Mucosa of stomach (tissue), 1 donor: ENCODE measurements at regions not wholly inside any gene's neighbourhood (a gene's known extent, or its start where the extent isn't known, plus 50 kb on each side); places are given as distances from the start of the nearest gene placed in this dataset.

Experiments used
- H3K27me3 ChIP-seq: one replicate; pipeline ENCODE4 v1.7.0; 2013; ENCODE audit warnings: mild to moderate bottlenecking, low read length; ENCODE audit not compliant: control insufficient read depth, insufficient read depth
- H3K36me3 ChIP-seq: one replicate; pipeline ENCODE4 v1.7.0; 2013; ENCODE audit warnings: low read length; ENCODE audit not compliant: control insufficient read depth, insufficient read depth
- H3K4me1 ChIP-seq: one replicate; pipeline ENCODE4 v1.7.0; 2013; ENCODE audit warnings: mild to moderate bottlenecking, low read length; ENCODE audit not compliant: control insufficient read depth, insufficient read depth
- H3K4me3 ChIP-seq: one replicate; pipeline ENCODE4 v1.7.0; 2013; ENCODE audit warnings: low read length
- H3K9ac ChIP-seq: one replicate; pipeline ENCODE4 v1.7.0; 2013; ENCODE audit warnings: mild to moderate bottlenecking, low read length, moderate library complexity
- H3K9me3 ChIP-seq: one replicate; pipeline ENCODE4 v1.7.0; 2013; ENCODE audit warnings: mild to moderate bottlenecking, low read length, moderate library complexity; ENCODE audit not compliant: control insufficient read depth
- donor health status: Pancreatic carcinoma.

GRCh38 chr10:21083861-21084260 lies 186.8 kb upstream of the NEBL start:
- no peaks in the 10 kb centered on the region for H3K27me3 ChIP-seq
- H3K9ac ChIP-seq: no peak overlapping the region
- H3K9me3 ChIP-seq: no peaks in the 10 kb centered on the region
- H3K4me1 ChIP-seq: no peaks in the 10 kb centered on the region
- no peaks in the 10 kb centered on the region for H3K36me3 ChIP-seq
- no peak overlapping the region for H3K4me3 ChIP-seq

- H3K4me3 ChIP-seq: no peak overlapping the region
- H3K4me1 ChIP-seq: no peaks in the 10 kb centered on the region
- no peak overlapping the region for H3K9ac ChIP-seq
- H3K36me3 ChIP-seq: no peaks in the 10 kb centered on the region
- no peaks in the 10 kb centered on the region for H3K27me3 ChIP-seq
- H3K9me3 ChIP-seq: no peaks in the 10 kb centered on the region
Observed at GRCh38 chr10:21082206-21082605, 185.1 kb upstream of the NEBL start.

GRCh38 chr10:21080261-21080660 lies 183.2 kb upstream of the NEBL start:
- H3K4me3 ChIP-seq: no peak overlapping the region
- H3K9ac ChIP-seq: no peak overlapping the region
- no peaks in the 10 kb centered on the region for H3K36me3 ChIP-seq
- no peaks in the 10 kb centered on the region for H3K27me3 ChIP-seq
- no peaks in the 10 kb centered on the region for H3K4me1 ChIP-seq
- H3K9me3 ChIP-seq: no peaks in the 10 kb centered on the region

GRCh38 chr10:21079330-21079658 lies 182.2 kb upstream of the NEBL start:
- Histone ChIP-seq H3K4me3 (no peak overlapping the region), H3K9me3 (no peaks in the 10 kb centered on the region), H3K9ac (no peak overlapping the region), H3K36me3 (no peaks in the 10 kb centered on the region), H3K4me1 (no peaks in the 10 kb centered on the region), H3K27me3 (no peaks in the 10 kb centered on the region)

- H3K9ac ChIP-seq: no peak overlapping the region
- no peaks in the 10 kb centered on the region for H3K9me3 ChIP-seq
- no peak overlapping the region for H3K4me3 ChIP-seq
- H3K4me1 ChIP-seq: no peaks in the 10 kb centered on the region
- no peaks in the 10 kb centered on the region for H3K36me3 ChIP-seq
- no peaks in the 10 kb centered on the region for H3K27me3 ChIP-seq
Observed at GRCh38 chr10:21078410-21079329, 181.6 kb upstream of the NEBL start.

GRCh38 chr10:21077681-21078080 lies 180.6 kb upstream of the NEBL start:
- Histone ChIP-seq H3K4me3 (no peak overlapping the region), H3K9ac (no peak overlapping the region), H3K36me3 (no peaks in the 10 kb centered on the region), H3K27me3 (no peaks in the 10 kb centered on the region), H3K4me1 (no peaks in the 10 kb centered on the region), H3K9me3 (no peaks in the 10 kb centered on the region)

- H3K9ac ChIP-seq: no peak overlapping the region
- H3K4me3 ChIP-seq: no peak overlapping the region
- no peaks in the 10 kb centered on the region for H3K36me3 ChIP-seq
- H3K4me1 ChIP-seq: no peaks in the 10 kb centered on the region
- no peaks in the 10 kb centered on the region for H3K9me3 ChIP-seq
- H3K27me3 ChIP-seq: no peaks in the 10 kb centered on the region
Observed at GRCh38 chr10:21076381-21076780, 179.3 kb upstream of the NEBL start.

GRCh38 chr10:21075880-21076279 lies 178.8 kb upstream of the NEBL start:
- no peaks in the 10 kb centered on the region for H3K27me3 ChIP-seq
- H3K9ac ChIP-seq: no peak overlapping the region
- no peaks in the 10 kb centered on the region for H3K4me1 ChIP-seq
- H3K36me3 ChIP-seq: no peaks in the 10 kb centered on the region
- no peak overlapping the region for H3K4me3 ChIP-seq
- H3K9me3 ChIP-seq: no peaks in the 10 kb centered on the region

GRCh38 chr10:21071001-21071673 lies 174.0 kb upstream of the NEBL start:
- Histone ChIP-seq H3K27me3 (no peaks in the 10 kb centered on the region), H3K4me1 (no peaks in the 10 kb centered on the region), H3K9ac (no peak overlapping the region), H3K36me3 (no peaks in the 10 kb centered on the region), H3K4me3 (no peak overlapping the region), H3K9me3 (no peaks in the 10 kb centered on the region)

- H3K4me3 ChIP-seq: no peak overlapping the region
- H3K9me3 ChIP-seq: no peaks in the 10 kb centered on the region
- no peaks in the 10 kb centered on the region for H3K4me1 ChIP-seq
- no peaks in the 10 kb centered on the region for H3K36me3 ChIP-seq
- H3K9ac ChIP-seq: no peak overlapping the region
- no peaks in the 10 kb centered on the region for H3K27me3 ChIP-seq
Observed at GRCh38 chr10:21069929-21070700, 173.0 kb upstream of the NEBL start.

- Histone ChIP-seq H3K4me3 (no peak overlapping the region), H3K9me3 (no peaks in the 10 kb centered on the region), H3K4me1 (no peaks in the 10 kb centered on the region), H3K27me3 (no peaks in the 10 kb centered on the region), H3K9ac (no peak overlapping the region), H3K36me3 (no peaks in the 10 kb centered on the region)
Observed at GRCh38 chr10:21069278-21069677, 172.2 kb upstream of the NEBL start.
